ENCODE measurements at regions not wholly inside any gene's neighbourhood (a gene's known extent, or its start where the extent isn't known, plus 50 kb on each side); places are given as distances from the start of the nearest gene placed in this dataset.

DNA sequence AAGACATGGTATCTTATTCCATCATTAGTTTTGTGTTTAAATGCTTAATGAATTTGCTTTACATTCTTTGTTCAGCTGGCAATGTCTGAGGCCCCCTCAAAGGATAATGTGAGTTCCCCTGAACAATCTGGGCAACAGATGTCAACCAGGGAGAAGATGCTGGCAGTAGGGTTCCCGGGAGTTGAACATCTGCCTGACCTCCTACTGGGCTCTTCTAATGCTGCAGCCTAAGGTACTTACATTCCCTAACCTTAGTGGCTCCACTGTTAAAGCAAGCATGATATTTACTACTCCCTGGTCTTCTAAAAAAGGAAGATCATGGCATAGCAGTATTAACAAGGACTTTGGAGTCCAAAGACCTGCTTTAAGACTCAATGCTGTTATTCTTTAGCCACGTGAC lies 574.9 kb upstream of the NR5A2 start:
- H3K27ac ChIP-seq (ENCODE audit: control insufficient read depth, insufficient read depth), result no peak overlapping the region
- BruUV-seq (replicated peaks), result no TSS peak
- no peak overlapping the region for H2AFZ ChIP-seq (ENCODE audit: control insufficient read depth, low read depth, low read length)
- no peak overlapping the region for H3K4me3 ChIP-seq
- intact Hi-C loops (cut with micrococcal nuclease; ENCODE audit: unreplicated experiment), result no loop called here
- H3K4me2 ChIP-seq (ENCODE audit: control insufficient read depth, insufficient read depth), result no peak overlapping the region
- ChIA-PET POLR2A (no interaction called here), RAD21 (ENCODE audit: unreplicated experiment) (no interaction called here), CTCF (interaction anchor here (1.2 kb wide), 1 partner anchor 11 kb away, joined by 6 read pairs; no protein-coding TSS in a partner anchor), SMC1A (ENCODE audit: uncharacterized antibody, unreplicated experiment) (no interaction called here)
- no peak overlapping the region for H3K9ac ChIP-seq (ENCODE audit: control insufficient read depth, insufficient read depth, low read length)
- no peaks in the 10 kb centered on the region for H3K4me1 ChIP-seq (ENCODE audit: control insufficient read depth, insufficient read depth, low read length)
- 2% methylated on average over 2 of the region's 2 CpGs for WGBS (ENCODE audit: insufficient coverage, insufficient replicate concordance, low lambda C conversion rate, missing lambda C conversion rate)
- in situ Hi-C loops (cut with MboI), result loop anchor here (25.0 kb wide), 1 partner anchor 690 kb away; no protein-coding TSS in a partner anchor
- no peak for ATAC-seq
- no peak for FAIRE-seq
- no peaks in the 10 kb centered on the region for H3K36me3 ChIP-seq (ENCODE audit: control insufficient read depth in 2 of 2, insufficient read depth in 2 of 2, low read length in 1 of 2)
- H3K79me2 ChIP-seq (ENCODE audit: control insufficient read depth, insufficient read depth, low read length), result no peaks in the 10 kb centered on the region
- no peaks in the 10 kb centered on the region for H4K20me1 ChIP-seq (ENCODE audit: control insufficient read depth, insufficient read depth)
- H3K9me3 ChIP-seq (replicated peaks; ENCODE audit: control insufficient read depth, insufficient read depth, low read length), result no peaks in the 10 kb centered on the region
- TF ChIP-seq CREB1 (IDR thresholded peaks at IDR 0.05; ENCODE audit: low read depth) (no peak), EZH2 (IDR thresholded peaks at IDR 0.05; ENCODE audit: borderline replicate concordance, control insufficient read depth, low read depth, low read length) (no peak), SKIL (IDR thresholded peaks at IDR 0.05; ENCODE audit: low read depth, poor library complexity, severe bottlenecking) (no peak), POLR2AphosphoS2 (IDR thresholded peaks at IDR 0.05; ENCODE audit: low read depth, low read length) (no peak), ZNF207 (IDR thresholded peaks at IDR 0.05; ENCODE audit: borderline replicate concordance) (no peak), ZNF622 (IDR thresholded peaks at IDR 0.05) (no peak), TCF7 (IDR thresholded peaks at IDR 0.05; ENCODE audit: borderline replicate concordance) (no peak), FOXM1 (IDR thresholded peaks at IDR 0.05; ENCODE audit: low read depth, low read length) (no peak)
- no peaks in the 10 kb centered on the region; a peak in 2 of 4 replicates for H3K27me3 ChIP-seq (replicated peaks in 1 of 2; ENCODE audit: control insufficient read depth in 2 of 2, insufficient read depth in 2 of 2, low read length in 1 of 2)
- no peak for DNase-seq (ENCODE audit: low read depth, low spot score)
